Panc1 (cell line): ENCODE measurements at regions not wholly inside any gene's neighbourhood (a gene's known extent, or its start where the extent isn't known, plus 50 kb on each side); places are given as distances from the start of the nearest gene placed in this dataset.

ENCODE experiments used
- ATAC-seq: fragments of 200-7000 bp; cut with Tn5 transposase; 2 replicates; pipeline ENCODE4 v1.9.1; 2020; ENCODE audit warnings: mild to moderate bottlenecking, moderate library complexity
- BruUV-seq: library from RNA; stranded (reverse); fragments of 400-500 nt; replicated peaks from 2 replicates; lab custom pipeline; 2021; lab: Mats Ljungman, UMichigan
- CTCF ChIA-PET: fragments of 300-600 bp; sonication (Branson Sonifier 250); formaldehyde crosslinking; loops from one replicate; lab custom pipeline; 2022; ENCODE audit warnings: antibody characterized with exemption; lab: Charles Lee
- POLR2A ChIA-PET: fragments of 300-600 bp; sonication (Branson Sonifier 250); formaldehyde crosslinking; loops from one replicate; lab custom pipeline; 2022; ENCODE audit warnings: antibody characterized with exemption; lab: Charles Lee
- DNase-seq: peaks from one replicate; pipeline ENCODE4 v3.0.0-alpha.2; 2010; ENCODE audit warnings: low read depth, low spot score
- H3K27ac ChIP-seq: 2 replicates; pipeline ENCODE4 v1.5.1; 2011; ENCODE audit warnings: mild to moderate bottlenecking, low read length, inconsistent platforms
- H3K27me3 ChIP-seq: fragments of 200-500 bp; sonication (Bioruptor generic); 2 replicates; pipeline ENCODE4 v1.6.0; 2014; ENCODE audit warnings: low read length, inconsistent platforms; ENCODE audit not compliant: control insufficient read depth, insufficient read depth
- H3K36me3 ChIP-seq: fragments of 200-500 bp; sonication (Bioruptor generic); 2 replicates; pipeline ENCODE4 v1.5.1; 2014; ENCODE audit warnings: inconsistent platforms, mild to moderate bottlenecking, low read length, moderate library complexity; ENCODE audit not compliant: control insufficient read depth, insufficient read depth
- H3K4me1 ChIP-seq: 2 replicates; pipeline ENCODE4 v1.5.1; 2011; ENCODE audit warnings: inconsistent platforms, mild to moderate bottlenecking, low read length, moderate library complexity; ENCODE audit not compliant: control insufficient read depth, insufficient read depth
- H3K4me3 ChIP-seq, 2 experiments: 2 replicates each; pipeline ENCODE4 v1.5.1; 2011 to 2012; ENCODE audit warnings: low read depth in 2 of 2, low read length in 2 of 2, mild to moderate bottlenecking in 2 of 2, inconsistent platforms in 1 of 2, moderate library complexity in 1 of 2
- H3K9me3 ChIP-seq: fragments of 200-500 bp; sonication (Bioruptor generic); 2 replicates; pipeline ENCODE4 v1.5.1; 2014; ENCODE audit warnings: low read depth, mild to moderate bottlenecking, inconsistent platforms, low read length, moderate library complexity; ENCODE audit not compliant: control insufficient read depth, insufficient read depth
- POLR2AphosphoS5 ChIP-seq: IDR thresholded peaks from 2 replicates; pipeline ENCODE4 v1.6.1; 2012; ENCODE audit warnings: mild to moderate bottlenecking, low read depth, low read length, moderate library complexity
- SIN3A ChIP-seq: IDR thresholded peaks from 2 replicates; pipeline ENCODE4 v1.6.1; 2012; ENCODE audit warnings: low read depth, mild to moderate bottlenecking, low read length, moderate library complexity, borderline replicate concordance; ENCODE audit not compliant: insufficient read depth
- TCF7L2 ChIP-seq: IDR thresholded peaks from 2 replicates; pipeline ENCODE4 v1.6.1; 2011; ENCODE audit warnings: mild to moderate bottlenecking, low read depth, low read length, inconsistent platforms
- in situ Hi-C: cut with HindIII; loops from 2 replicates; pipeline ENCODE4 v1.10.0; 2016; ENCODE audit warnings: low sequenced_read_pairs, low pct_unique_long_range_greater_than_20kb
- intact Hi-C: fragments of 100-400 bp; cut with micrococcal nuclease; formaldehyde crosslinking; loops from one replicate; pipeline ENCODE4 v1.10.0; 2022; ENCODE audit not compliant: unreplicated experiment
- TF ChIP-seq, protein P1 (sequence below), 2 experiments: IDR thresholded peaks; 2 replicates each; pipeline ENCODE4 v1.6.1; 2011 to 2012; ENCODE audit warnings: low read depth in 2 of 2, control low read depth in 1 of 2, low read length in 1 of 2, mild to moderate bottlenecking in 1 of 2, moderate library complexity in 1 of 2; ENCODE audit not compliant: insufficient read depth in 1 of 2
- TF ChIP-seq, protein P2 (sequence below): fragments of 450-650 bp; IDR thresholded peaks from 2 replicates; pipeline ENCODE4 v1.5.1; 2017; ENCODE audit warnings: mild to moderate bottlenecking

DNA sequence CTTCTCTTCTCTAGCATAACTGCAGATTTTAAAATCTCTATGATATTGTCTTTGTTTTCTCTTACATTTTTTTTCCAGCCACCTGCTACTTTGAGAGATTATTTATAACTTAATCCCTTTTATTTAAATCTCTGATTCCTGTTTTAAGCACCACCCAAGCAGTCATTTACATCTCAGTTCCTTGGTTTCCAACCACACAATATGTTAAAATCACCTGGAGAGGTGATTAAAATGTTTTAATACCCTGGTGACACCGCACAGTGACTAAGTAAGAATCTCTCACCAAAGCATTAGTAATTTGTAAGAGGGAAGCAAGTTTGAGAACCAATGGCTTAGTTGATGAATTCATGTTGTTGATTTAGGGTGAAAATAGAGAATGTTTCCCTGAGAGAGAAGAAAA is 849.8 kb downstream of the TMTC2 start:
- Histone ChIP-seq H3K4me1 (no peaks in the 10 kb centered on the region), H3K36me3 (no peaks in the 10 kb centered on the region), H3K27me3 (no peaks in the 10 kb centered on the region), H3K4me3 (no peak overlapping the region), H3K27ac (no peak overlapping the region), H3K9me3 (no peaks in the 10 kb centered on the region)
- ChIA-PET POLR2A (no interaction called here), CTCF (no interaction called here)
- DNase-seq (no peak), ATAC-seq (no peak)
- intact Hi-C loops (no loop called here), in situ Hi-C loops (no loop called here)
- TF ChIP-seq, protein P1, sequence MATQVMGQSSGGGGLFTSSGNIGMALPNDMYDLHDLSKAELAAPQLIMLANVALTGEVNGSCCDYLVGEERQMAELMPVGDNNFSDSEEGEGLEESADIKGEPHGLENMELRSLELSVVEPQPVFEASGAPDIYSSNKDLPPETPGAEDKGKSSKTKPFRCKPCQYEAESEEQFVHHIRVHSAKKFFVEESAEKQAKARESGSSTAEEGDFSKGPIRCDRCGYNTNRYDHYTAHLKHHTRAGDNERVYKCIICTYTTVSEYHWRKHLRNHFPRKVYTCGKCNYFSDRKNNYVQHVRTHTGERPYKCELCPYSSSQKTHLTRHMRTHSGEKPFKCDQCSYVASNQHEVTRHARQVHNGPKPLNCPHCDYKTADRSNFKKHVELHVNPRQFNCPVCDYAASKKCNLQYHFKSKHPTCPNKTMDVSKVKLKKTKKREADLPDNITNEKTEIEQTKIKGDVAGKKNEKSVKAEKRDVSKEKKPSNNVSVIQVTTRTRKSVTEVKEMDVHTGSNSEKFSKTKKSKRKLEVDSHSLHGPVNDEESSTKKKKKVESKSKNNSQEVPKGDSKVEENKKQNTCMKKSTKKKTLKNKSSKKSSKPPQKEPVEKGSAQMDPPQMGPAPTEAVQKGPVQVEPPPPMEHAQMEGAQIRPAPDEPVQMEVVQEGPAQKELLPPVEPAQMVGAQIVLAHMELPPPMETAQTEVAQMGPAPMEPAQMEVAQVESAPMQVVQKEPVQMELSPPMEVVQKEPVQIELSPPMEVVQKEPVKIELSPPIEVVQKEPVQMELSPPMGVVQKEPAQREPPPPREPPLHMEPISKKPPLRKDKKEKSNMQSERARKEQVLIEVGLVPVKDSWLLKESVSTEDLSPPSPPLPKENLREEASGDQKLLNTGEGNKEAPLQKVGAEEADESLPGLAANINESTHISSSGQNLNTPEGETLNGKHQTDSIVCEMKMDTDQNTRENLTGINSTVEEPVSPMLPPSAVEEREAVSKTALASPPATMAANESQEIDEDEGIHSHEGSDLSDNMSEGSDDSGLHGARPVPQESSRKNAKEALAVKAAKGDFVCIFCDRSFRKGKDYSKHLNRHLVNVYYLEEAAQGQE (IDR thresholded peaks at IDR 0.05; ENCODE audit: insufficient read depth in 1 of 2, low read depth in 2 of 2, low read length in 1 of 2): no peak
- TF ChIP-seq SIN3A: no peak
- no TSS peak for BruUV-seq

DNA sequence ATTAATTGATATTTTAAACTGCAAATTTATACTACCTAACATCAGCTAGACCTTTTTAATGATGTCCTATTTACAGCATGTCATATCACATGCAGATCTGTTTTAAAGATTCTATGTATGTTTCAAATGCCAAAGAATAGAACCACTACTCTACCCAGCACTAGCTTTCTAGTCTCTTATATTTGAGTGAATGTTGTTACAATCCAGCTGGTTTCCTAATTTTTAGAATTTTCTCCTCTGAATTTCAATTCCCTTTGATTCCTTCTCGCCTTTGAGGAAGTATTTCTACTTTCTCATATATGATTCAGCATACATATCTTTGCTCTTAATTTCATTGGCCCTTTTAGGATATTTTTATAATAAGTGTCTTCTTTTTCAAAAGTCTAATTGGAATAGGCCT is 841.9 kb downstream of the TMTC2 start:
- H3K9me3 ChIP-seq: no peaks in the 10 kb centered on the region
- intact Hi-C loops (no loop called here), in situ Hi-C loops (no loop called here)
- DNase-seq (no peak), ATAC-seq (no peak)
- ChIA-PET POLR2A (no interaction called here), CTCF (no interaction called here)
- TF ChIP-seq TCF7L2 (no peak), POLR2AphosphoS5 (no peak), SIN3A (no peak)
- TF ChIP-seq, protein P1 (IDR thresholded peaks at IDR 0.05; ENCODE audit: insufficient read depth in 1 of 2, low read depth in 2 of 2, low read length in 1 of 2): no peak
- TF ChIP-seq, protein P2, sequence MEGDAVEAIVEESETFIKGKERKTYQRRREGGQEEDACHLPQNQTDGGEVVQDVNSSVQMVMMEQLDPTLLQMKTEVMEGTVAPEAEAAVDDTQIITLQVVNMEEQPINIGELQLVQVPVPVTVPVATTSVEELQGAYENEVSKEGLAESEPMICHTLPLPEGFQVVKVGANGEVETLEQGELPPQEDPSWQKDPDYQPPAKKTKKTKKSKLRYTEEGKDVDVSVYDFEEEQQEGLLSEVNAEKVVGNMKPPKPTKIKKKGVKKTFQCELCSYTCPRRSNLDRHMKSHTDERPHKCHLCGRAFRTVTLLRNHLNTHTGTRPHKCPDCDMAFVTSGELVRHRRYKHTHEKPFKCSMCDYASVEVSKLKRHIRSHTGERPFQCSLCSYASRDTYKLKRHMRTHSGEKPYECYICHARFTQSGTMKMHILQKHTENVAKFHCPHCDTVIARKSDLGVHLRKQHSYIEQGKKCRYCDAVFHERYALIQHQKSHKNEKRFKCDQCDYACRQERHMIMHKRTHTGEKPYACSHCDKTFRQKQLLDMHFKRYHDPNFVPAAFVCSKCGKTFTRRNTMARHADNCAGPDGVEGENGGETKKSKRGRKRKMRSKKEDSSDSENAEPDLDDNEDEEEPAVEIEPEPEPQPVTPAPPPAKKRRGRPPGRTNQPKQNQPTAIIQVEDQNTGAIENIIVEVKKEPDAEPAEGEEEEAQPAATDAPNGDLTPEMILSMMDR: no peak
- H3K4me1 ChIP-seq: no peaks in the 10 kb centered on the region
- H3K27ac ChIP-seq: no peak overlapping the region
- no peaks in the 10 kb centered on the region for H3K36me3 ChIP-seq
- no TSS peak for BruUV-seq
- H3K4me3 ChIP-seq: no peak overlapping the region
- no peaks in the 10 kb centered on the region for H3K27me3 ChIP-seq
